ENCODE measurements at regions not wholly inside any gene's neighbourhood (a gene's known extent, or its start where the extent isn't known, plus 50 kb on each side); places are given as distances from the start of the nearest gene placed in this dataset.

DNA sequence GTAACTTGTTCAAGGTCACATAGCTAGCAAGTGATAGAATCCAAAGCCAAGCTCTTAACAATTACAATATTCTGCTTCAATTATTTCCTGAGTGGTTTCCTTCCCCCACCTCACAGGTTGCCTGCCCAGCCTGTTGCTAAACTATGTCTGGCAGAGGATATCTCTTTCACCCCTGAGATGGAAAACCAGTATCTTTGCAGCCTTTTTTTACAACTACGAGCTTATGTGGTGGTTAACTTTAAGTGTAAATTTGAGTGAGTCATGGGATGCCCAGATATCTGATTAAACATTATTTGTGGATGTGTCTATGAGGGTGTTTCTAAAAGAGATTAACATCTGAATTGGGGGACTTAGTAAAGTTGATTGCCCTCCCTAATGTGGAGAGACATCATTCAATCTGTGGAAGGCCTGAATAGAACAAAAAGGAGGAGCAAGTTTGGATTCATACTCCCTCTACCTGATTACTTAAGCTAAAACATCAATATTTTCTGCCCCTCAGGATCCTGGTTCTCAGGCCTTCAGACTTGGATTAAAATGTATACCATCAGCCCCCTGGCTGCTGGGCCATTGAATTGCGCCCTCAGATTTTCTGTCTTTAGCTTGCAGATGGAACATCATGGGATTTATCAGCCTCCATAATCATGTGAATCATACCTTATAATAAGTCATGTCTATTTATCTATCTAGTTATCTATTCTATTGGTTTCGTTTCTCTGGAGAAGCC lies 911.9 kb downstream of the METTL15 start:
- Histone ChIP-seq H3K27me3 (no peaks in the 10 kb centered on the region), H3K27ac (no peak overlapping the region), H3K36me3 (no peaks in the 10 kb centered on the region), H3K4me1 (no peaks in the 10 kb centered on the region), H3K4me3 (no peak overlapping the region), H3K9me3 (no peaks in the 10 kb centered on the region)
- ATAC-seq (no peak), DNase-seq (peak in 1 of 4 donors; percentile 4)
- TF ChIP-seq, protein P1, sequence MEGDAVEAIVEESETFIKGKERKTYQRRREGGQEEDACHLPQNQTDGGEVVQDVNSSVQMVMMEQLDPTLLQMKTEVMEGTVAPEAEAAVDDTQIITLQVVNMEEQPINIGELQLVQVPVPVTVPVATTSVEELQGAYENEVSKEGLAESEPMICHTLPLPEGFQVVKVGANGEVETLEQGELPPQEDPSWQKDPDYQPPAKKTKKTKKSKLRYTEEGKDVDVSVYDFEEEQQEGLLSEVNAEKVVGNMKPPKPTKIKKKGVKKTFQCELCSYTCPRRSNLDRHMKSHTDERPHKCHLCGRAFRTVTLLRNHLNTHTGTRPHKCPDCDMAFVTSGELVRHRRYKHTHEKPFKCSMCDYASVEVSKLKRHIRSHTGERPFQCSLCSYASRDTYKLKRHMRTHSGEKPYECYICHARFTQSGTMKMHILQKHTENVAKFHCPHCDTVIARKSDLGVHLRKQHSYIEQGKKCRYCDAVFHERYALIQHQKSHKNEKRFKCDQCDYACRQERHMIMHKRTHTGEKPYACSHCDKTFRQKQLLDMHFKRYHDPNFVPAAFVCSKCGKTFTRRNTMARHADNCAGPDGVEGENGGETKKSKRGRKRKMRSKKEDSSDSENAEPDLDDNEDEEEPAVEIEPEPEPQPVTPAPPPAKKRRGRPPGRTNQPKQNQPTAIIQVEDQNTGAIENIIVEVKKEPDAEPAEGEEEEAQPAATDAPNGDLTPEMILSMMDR (IDR thresholded peaks at IDR 0.05), result no peak
- intact Hi-C loops (cut with DNase I), result no loop called here

DNA sequence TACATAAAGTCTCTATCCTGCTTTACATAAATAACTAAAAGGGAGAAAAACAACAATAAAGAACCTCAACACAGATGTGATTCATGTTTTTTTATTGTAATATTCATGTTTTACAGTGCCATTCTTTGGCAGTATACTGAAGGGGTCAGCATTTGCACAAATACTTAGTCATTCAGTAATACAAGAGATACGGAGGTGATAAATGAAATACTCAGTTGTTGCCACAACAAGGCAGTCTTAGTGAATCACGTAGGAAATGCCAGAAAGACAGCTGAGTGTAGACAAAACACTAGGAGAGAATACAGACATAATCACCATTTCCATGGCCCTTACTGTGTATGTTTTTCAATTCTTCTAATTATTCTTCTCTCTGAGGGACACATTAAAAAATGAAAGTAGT lies 910.4 kb downstream of the METTL15 start:
- H3K4me1 ChIP-seq, result no peaks in the 10 kb centered on the region
- H3K27ac ChIP-seq, result no peak overlapping the region
- TF ChIP-seq, protein P1 (IDR thresholded peaks at IDR 0.05), result no peak
- no peak for DNase-seq
- ATAC-seq, result no peak
- intact Hi-C loops (cut with DNase I), result no loop called here
- H3K4me3 ChIP-seq, result no peak overlapping the region
- H3K27me3 ChIP-seq, result no peaks in the 10 kb centered on the region
- H3K9me3 ChIP-seq, result no peaks in the 10 kb centered on the region
- H3K36me3 ChIP-seq, result no peaks in the 10 kb centered on the region

DNA sequence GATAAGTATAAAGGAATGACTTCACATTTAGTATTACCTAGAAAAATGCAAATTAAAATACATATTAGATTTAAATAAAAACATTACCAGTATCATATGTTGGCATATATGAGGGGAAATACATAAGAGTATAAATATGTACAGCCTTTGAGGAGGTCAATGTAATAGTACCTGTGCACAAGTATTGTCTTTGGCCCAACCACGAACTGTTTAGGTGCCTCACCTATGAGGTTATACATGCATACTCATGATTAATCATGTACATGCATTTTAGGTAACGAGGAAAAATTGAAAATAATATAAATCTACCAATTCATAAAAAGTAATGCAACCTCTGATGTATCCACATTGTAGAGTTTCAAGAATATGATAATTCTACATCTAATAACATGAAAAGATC lies 909.8 kb downstream of the METTL15 start:
- no peaks in the 10 kb centered on the region for H3K27me3 ChIP-seq

DNA sequence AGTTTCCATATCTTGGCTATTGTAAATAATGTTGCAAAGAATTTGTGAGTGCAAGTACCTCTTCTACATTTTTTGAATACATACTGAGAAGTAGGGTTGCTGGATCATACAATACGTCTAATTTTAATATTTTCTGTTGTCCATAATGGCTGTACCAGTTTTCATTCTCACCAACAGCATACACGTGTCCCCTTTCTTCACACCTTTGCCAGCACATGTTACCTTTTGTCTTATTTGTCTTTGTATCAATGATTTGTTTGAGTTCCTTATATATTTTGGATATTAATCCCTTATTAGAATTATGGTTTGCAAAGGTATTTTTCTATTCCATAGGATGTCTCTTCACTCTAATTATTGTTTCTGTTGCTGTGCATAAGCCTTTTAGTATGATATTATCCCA lies 904.3 kb downstream of the METTL15 start:
- intact Hi-C loops (cut with DNase I), result no loop called here
- Histone ChIP-seq H3K4me3 (no peak overlapping the region), H3K27me3 (no peaks in the 10 kb centered on the region), H3K4me1 (no peaks in the 10 kb centered on the region), H3K27ac (no peak overlapping the region), H3K36me3 (no peaks in the 10 kb centered on the region), H3K9me3 (no peaks in the 10 kb centered on the region)
- TF ChIP-seq, protein P1 (IDR thresholded peaks at IDR 0.05), result no peak
- DNase-seq (no peak), ATAC-seq (no peak)

More for the DNA sequence above, 909.8 kb downstream of the METTL15 start:
- intact Hi-C loops (cut with DNase I), result no loop called here
- no peak for DNase-seq
- no peaks in the 10 kb centered on the region for H3K36me3 ChIP-seq
- TF ChIP-seq, protein P1 (IDR thresholded peaks at IDR 0.05), result no peak
- no peak overlapping the region for H3K27ac ChIP-seq
- H3K4me1 ChIP-seq, result no peaks in the 10 kb centered on the region
- no peak overlapping the region for H3K4me3 ChIP-seq
- ATAC-seq, result no peak
- no peaks in the 10 kb centered on the region for H3K9me3 ChIP-seq

DNA sequence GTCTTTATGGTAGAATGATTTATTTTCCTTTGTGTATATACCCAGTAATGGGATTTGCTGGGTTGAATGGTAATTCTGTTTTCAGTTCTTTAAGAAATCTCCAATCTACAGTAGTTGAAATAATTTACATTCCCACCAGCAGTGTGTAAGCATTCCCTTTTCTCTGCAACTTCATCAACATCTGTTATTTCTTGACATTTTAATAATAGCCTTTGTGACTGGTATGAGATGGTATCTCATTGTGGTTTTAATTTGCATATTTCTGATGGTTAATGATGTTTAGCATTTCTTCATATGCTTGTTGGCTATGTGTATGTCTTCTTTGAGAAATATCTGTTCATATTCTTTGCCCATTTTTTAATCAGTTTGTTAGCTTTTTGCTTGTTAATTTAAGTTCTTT lies 901.2 kb downstream of the METTL15 start:
- DNase-seq, result no peak
- H3K36me3 ChIP-seq, result no peaks in the 10 kb centered on the region
- intact Hi-C loops (cut with DNase I), result no loop called here
- H3K4me3 ChIP-seq, result no peak overlapping the region
- no peaks in the 10 kb centered on the region for H3K4me1 ChIP-seq
- TF ChIP-seq, protein P1 (IDR thresholded peaks at IDR 0.05), result no peak
- no peak overlapping the region for H3K27ac ChIP-seq
- H3K9me3 ChIP-seq, result no peaks in the 10 kb centered on the region
- no peaks in the 10 kb centered on the region for H3K27me3 ChIP-seq
- ATAC-seq, result no peak

Data from left lung (tissue), 4 donors.